PC-9 (cell line): ENCODE measurements at regions not wholly inside any gene's neighbourhood (a gene's known extent, or its start where the extent isn't known, plus 50 kb on each side); places are given as distances from the start of the nearest gene placed in this dataset.

ENCODE experiments used
- BruUV-seq: library from RNA; stranded (reverse); fragments of 400-500 nt; replicated peaks from 2 replicates; lab custom pipeline; 2021; lab: Mats Ljungman, UMichigan
- CTCF ChIA-PET: fragments of 300-600 bp; sonication (Branson Sonifier 250); formaldehyde crosslinking; loops from one replicate; lab custom pipeline; 2022; ENCODE audit warnings: antibody characterized with exemption; lab: Charles Lee
- POLR2A ChIA-PET: fragments of 300-600 bp; sonication (Branson Sonifier 250); formaldehyde crosslinking; loops from one replicate; lab custom pipeline; 2022; ENCODE audit warnings: antibody characterized with exemption; ENCODE audit not compliant: unreplicated experiment; lab: Charles Lee
- DNase-seq, 2 experiments: peaks; one replicate each; pipeline versions ENCODE4 v3.0.0 to v3.0.0-alpha.2; 2015 to 2022; ENCODE audit warnings: mixed read lengths in 1 of 2
- H2AFZ ChIP-seq: fragments of 200-600 bp; sonication (generic); 2 replicates; pipeline ENCODE4 v1.8.1; 2017; ENCODE audit warnings: antibody characterized with exemption
- H3F3A ChIP-seq: fragments of 200-600 bp; sonication (generic); 2 replicates; pipeline ENCODE4 v1.8.1; 2017; ENCODE audit warnings: antibody characterized with exemption, mild to moderate bottlenecking, low read depth; ENCODE audit not compliant: insufficient read depth
- H3K27ac ChIP-seq: fragments of 200-600 bp; sonication (generic); 2 replicates; pipeline ENCODE4 v1.6.1; 2016; ENCODE audit warnings: mixed run types
- H3K27me3 ChIP-seq: fragments of 200-600 bp; sonication (generic); 2 replicates; pipeline ENCODE4 v1.6.1; 2016; ENCODE audit warnings: low read depth, mixed run types; ENCODE audit not compliant: insufficient read depth
- H3K36me3 ChIP-seq: fragments of 200-600 bp; sonication (generic); 2 replicates; pipeline ENCODE4 v1.6.1; 2016; ENCODE audit warnings: low read depth, mixed run types
- H3K4me1 ChIP-seq: fragments of 200-600 bp; sonication (generic); replicated peaks from 2 replicates; pipeline ENCODE4 v1.6.1; 2016; ENCODE audit warnings: mixed run types; ENCODE audit not compliant: insufficient read depth
- H3K4me2 ChIP-seq: fragments of 200-600 bp; sonication (generic); 2 replicates; pipeline ENCODE4 v1.6.1; 2017; ENCODE audit warnings: mixed run types
- H3K4me3 ChIP-seq: fragments of 200-600 bp; sonication (generic); 2 replicates; pipeline ENCODE4 v1.6.1; 2016; ENCODE audit warnings: mixed run types
- H3K79me2 ChIP-seq: fragments of 200-600 bp; sonication (generic); 2 replicates; pipeline ENCODE4 v1.6.1; 2017; ENCODE audit warnings: low read depth, mixed run types
- H3K9me2 ChIP-seq: fragments of 200-600 bp; sonication (generic); 2 replicates; pipeline ENCODE4 v1.8.1; 2017; ENCODE audit warnings: mild to moderate bottlenecking; ENCODE audit not compliant: insufficient read depth
- H3K9me3 ChIP-seq: fragments of 200-600 bp; sonication (generic); 2 replicates; pipeline ENCODE4 v1.8.1; 2016; ENCODE audit warnings: low read depth; ENCODE audit not compliant: insufficient read depth
- H4K20me1 ChIP-seq: fragments of 200-600 bp; sonication (generic); 2 replicates; pipeline ENCODE4 v1.8.1; 2017; ENCODE audit not compliant: insufficient read depth
- EZH2 ChIP-seq: fragments of 200-600 bp; sonication (generic); IDR thresholded peaks from 2 replicates; pipeline ENCODE4 v1.8.0; 2017; ENCODE audit warnings: antibody characterized with exemption, low read depth
- intact Hi-C: fragments of 100-400 bp; cut with micrococcal nuclease; formaldehyde crosslinking; loops from one replicate; pipeline ENCODE4 v1.10.0; 2022; ENCODE audit not compliant: unreplicated experiment
- TF ChIP-seq, protein P1 (sequence below): fragments of 200-600 bp; sonication (generic); conservative IDR thresholded peaks from 2 replicates; pipeline ENCODE4 v1.6.1; 2017; ENCODE audit warnings: mixed run types, antibody characterized with exemption, mild to moderate bottlenecking, moderate library complexity

DNA sequence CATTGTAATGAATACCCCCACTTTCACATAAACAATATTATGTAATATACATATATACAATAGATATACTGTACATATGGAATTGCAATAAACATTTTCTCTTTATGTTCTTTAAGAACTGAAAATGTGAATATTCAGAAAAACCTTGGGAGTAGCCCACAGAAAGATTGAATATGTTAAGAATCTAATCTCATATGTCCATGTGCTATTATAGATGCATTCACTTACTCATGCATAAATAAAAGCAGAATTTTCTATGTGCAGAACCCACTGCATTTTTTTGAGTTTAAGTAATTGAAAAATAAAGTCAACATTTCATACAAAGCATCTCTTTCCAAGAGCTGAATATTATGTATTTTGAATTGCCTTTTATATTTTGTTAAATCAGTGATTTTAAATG lies 902.3 kb downstream of the PCDH19 start:
- Histone ChIP-seq H3K4me1 (no peaks in the 10 kb centered on the region), H4K20me1 (no peaks in the 10 kb centered on the region), H3F3A (no peaks in the 10 kb centered on the region), H3K4me3 (no peak overlapping the region), H3K4me2 (no peak overlapping the region), H3K79me2 (no peaks in the 10 kb centered on the region), H3K27me3 (no peaks in the 10 kb centered on the region), H3K36me3 (no peaks in the 10 kb centered on the region), H3K27ac (no peak overlapping the region), H3K9me2 (no peaks in the 10 kb centered on the region), H3K9me3 (no peaks in the 10 kb centered on the region), H2AFZ (no peak overlapping the region)
- intact Hi-C loops = no loop called here
- no peak for DNase-seq
- CTCF ChIA-PET = no interaction called here
- POLR2A ChIA-PET = no interaction called here
- TF ChIP-seq, protein P1, sequence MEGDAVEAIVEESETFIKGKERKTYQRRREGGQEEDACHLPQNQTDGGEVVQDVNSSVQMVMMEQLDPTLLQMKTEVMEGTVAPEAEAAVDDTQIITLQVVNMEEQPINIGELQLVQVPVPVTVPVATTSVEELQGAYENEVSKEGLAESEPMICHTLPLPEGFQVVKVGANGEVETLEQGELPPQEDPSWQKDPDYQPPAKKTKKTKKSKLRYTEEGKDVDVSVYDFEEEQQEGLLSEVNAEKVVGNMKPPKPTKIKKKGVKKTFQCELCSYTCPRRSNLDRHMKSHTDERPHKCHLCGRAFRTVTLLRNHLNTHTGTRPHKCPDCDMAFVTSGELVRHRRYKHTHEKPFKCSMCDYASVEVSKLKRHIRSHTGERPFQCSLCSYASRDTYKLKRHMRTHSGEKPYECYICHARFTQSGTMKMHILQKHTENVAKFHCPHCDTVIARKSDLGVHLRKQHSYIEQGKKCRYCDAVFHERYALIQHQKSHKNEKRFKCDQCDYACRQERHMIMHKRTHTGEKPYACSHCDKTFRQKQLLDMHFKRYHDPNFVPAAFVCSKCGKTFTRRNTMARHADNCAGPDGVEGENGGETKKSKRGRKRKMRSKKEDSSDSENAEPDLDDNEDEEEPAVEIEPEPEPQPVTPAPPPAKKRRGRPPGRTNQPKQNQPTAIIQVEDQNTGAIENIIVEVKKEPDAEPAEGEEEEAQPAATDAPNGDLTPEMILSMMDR = no peak
- no peak for TF ChIP-seq EZH2
- BruUV-seq = no TSS peak

- Histone ChIP-seq H3K79me2 (no peaks in the 10 kb centered on the region), H3K9me3 (no peaks in the 10 kb centered on the region), H3K27ac (no peak overlapping the region), H3K27me3 (no peaks in the 10 kb centered on the region), H3K4me2 (no peak overlapping the region), H3K36me3 (no peaks in the 10 kb centered on the region), H2AFZ (no peak overlapping the region), H4K20me1 (no peaks in the 10 kb centered on the region), H3K4me1 (no peaks in the 10 kb centered on the region), H3K9me2 (no peaks in the 10 kb centered on the region), H3F3A (no peaks in the 10 kb centered on the region), H3K4me3 (no peak overlapping the region)
- DNase-seq = no peak
- ChIA-PET CTCF (no interaction called here), POLR2A (no interaction called here)
- intact Hi-C loops = no loop called here
- no peak for TF ChIP-seq EZH2
- TF ChIP-seq, protein P1 = no peak
- BruUV-seq = no TSS peak
Observed at GRCh38 chrX:99495453-99495852, 914.6 kb downstream of the PCDH19 start.

DNA sequence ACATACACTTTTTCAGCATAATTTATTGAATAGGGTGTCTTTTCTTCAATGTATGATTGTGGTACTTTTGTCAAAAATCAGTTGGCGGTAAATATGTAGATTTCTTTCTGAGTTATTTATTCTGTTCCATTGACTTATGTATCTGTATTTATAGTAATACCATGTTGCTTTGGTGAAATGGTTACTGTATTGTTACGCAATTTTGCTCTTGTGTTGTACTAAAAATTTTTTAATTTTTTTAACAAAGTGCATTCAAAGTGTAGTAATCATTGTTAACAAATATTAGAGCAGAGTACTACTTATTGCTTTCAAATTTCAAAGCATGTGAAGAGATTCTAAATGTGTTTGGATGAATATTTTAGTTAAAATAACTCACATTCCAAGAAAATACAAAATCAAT lies 915.4 kb downstream of the PCDH19 start:
- intact Hi-C loops = no loop called here
- H3K27ac ChIP-seq = no peak overlapping the region
- no peak overlapping the region for H3K4me2 ChIP-seq
- no peaks in the 10 kb centered on the region for H4K20me1 ChIP-seq
- H3K9me3 ChIP-seq = no peaks in the 10 kb centered on the region
- H3K27me3 ChIP-seq = no peaks in the 10 kb centered on the region
- no peak overlapping the region for H3K4me3 ChIP-seq
- DNase-seq = no peak
- TF ChIP-seq, protein P1 = no peak
- TF ChIP-seq EZH2 = no peak
- H2AFZ ChIP-seq = no peak overlapping the region
- POLR2A ChIA-PET = no interaction called here
- BruUV-seq = no TSS peak
- CTCF ChIA-PET = no interaction called here
- no peaks in the 10 kb centered on the region for H3K79me2 ChIP-seq
- H3F3A ChIP-seq = no peaks in the 10 kb centered on the region
- H3K36me3 ChIP-seq = no peaks in the 10 kb centered on the region
- H3K9me2 ChIP-seq = no peaks in the 10 kb centered on the region
- no peaks in the 10 kb centered on the region for H3K4me1 ChIP-seq
